Activated CD4-positive, alpha-beta T cell treated with anti-CD3 and anti-CD28 coated beads for 36 hours (primary cell): ENCODE measurements at regions not wholly inside any gene's neighbourhood (a gene's known extent, or its start where the extent isn't known, plus 50 kb on each side); places are given as distances from the start of the nearest gene placed in this dataset.
"Not testable (repeated sequence)": the region's sequence is repeated elsewhere in the genome, so short reads cannot be mapped to it uniquely, and the experiment has no call there.

Experiments
- ATAC-seq: fragments of 200-7000 bp; cut with Tn5 transposase; one replicate; pipeline ENCODE4 v1.10.0; 2021; ENCODE audit warnings: mild to moderate bottlenecking, moderate library complexity
- CTCF ChIA-PET: fragments of 350-600 bp; sonication (Branson Sonifier 250); formaldehyde crosslinking; loops from one replicate; lab custom pipeline; 2021; ENCODE audit warnings: antibody characterized with exemption; lab: Charles Lee
- POLR2A ChIA-PET: fragments of 350-600 bp; sonication (Branson Sonifier 250); formaldehyde crosslinking; loops from one replicate; lab custom pipeline; 2021; ENCODE audit warnings: antibody characterized with exemption, inconsistent platforms; lab: Charles Lee
- DNase-seq: peaks from one replicate; pipeline ENCODE4 v3.0.0-alpha.2; 2020
- H3K27ac Mint-ChIP-seq: one replicate; pipeline ENCODE4 v1.8.0; 2021; ENCODE audit warnings: mixed read lengths
- H3K27me3 Mint-ChIP-seq: one replicate; pipeline ENCODE4 v1.8.0; 2021; ENCODE audit warnings: mixed read lengths
- H3K36me3 Mint-ChIP-seq: one replicate; pipeline ENCODE4 v1.8.0; 2021; ENCODE audit warnings: low read depth, mixed read lengths
- H3K4me1 Mint-ChIP-seq: one replicate; pipeline ENCODE4 v1.8.0; 2021; ENCODE audit warnings: mixed read lengths
- H3K4me3 Mint-ChIP-seq: one replicate; pipeline ENCODE4 v1.8.0; 2021; ENCODE audit warnings: mild to moderate bottlenecking, moderate library complexity, mixed read lengths
- H3K9me3 Mint-ChIP-seq: one replicate; pipeline ENCODE4 v1.8.0; 2021; ENCODE audit warnings: low read depth, mixed read lengths
- intact Hi-C, 2 experiments: fragments of 100-400 bp; cut with DNase I in 1 of 2; cut with micrococcal nuclease in 1 of 2; formaldehyde crosslinking; loops; one replicate each; pipeline versions ENCODE4 v1.14.2 to v1.15.1; 2022 to 2024; cut with DNase I, micrococcal nuclease

GRCh38 chr5:172511952-172512351, 57.6 kb upstream of the SH3PXD2B start:
- intact Hi-C loops, result no loop called here
- H3K27me3 Mint-ChIP-seq, result peaks cover 29% of the 10 kb centered on the region
- peaks cover 9% of the 10 kb centered on the region for H3K9me3 Mint-ChIP-seq
- DNase-seq (no peak), ATAC-seq (no peak)
- no peak overlapping the region for H3K27ac Mint-ChIP-seq
- ChIA-PET CTCF (interaction anchor here (0.6 kb wide), 1 partner anchor 187 kb away, joined by 4 read pairs; no protein-coding TSS in a partner anchor), POLR2A (no interaction called here)
- H3K36me3 Mint-ChIP-seq, result no peaks in the 10 kb centered on the region
- no peak overlapping the region for H3K4me3 Mint-ChIP-seq
- no peaks in the 10 kb centered on the region for H3K4me1 Mint-ChIP-seq

GRCh38 chr5:172509405-172509781, 55.1 kb upstream of the SH3PXD2B start:
- intact Hi-C loops, result no loop called here
- Mint-ChIP-seq H3K9me3 (peaks cover 9% of the 10 kb centered on the region), H3K27ac (no peak overlapping the region), H3K27me3 (peaks cover 20% of the 10 kb centered on the region), H3K4me1 (no peaks in the 10 kb centered on the region), H3K4me3 (no peak overlapping the region), H3K36me3 (no peaks in the 10 kb centered on the region)
- ATAC-seq, result no peak
- no peak for DNase-seq
- ChIA-PET CTCF (no interaction called here), POLR2A (no interaction called here)

GRCh38 chr5:172508471-172509404, 54.4 kb upstream of the SH3PXD2B start:
- H3K27me3 Mint-ChIP-seq, result peaks cover 17% of the 10 kb centered on the region
- no peak for ATAC-seq
- no peak overlapping the region for H3K27ac Mint-ChIP-seq
- CTCF ChIA-PET, result no interaction called here
- DNase-seq, result no peak
- H3K4me3 Mint-ChIP-seq, result no peak overlapping the region
- intact Hi-C loops, result no loop called here
- H3K4me1 Mint-ChIP-seq, result no peaks in the 10 kb centered on the region
- POLR2A ChIA-PET, result no interaction called here
- peaks cover 9% of the 10 kb centered on the region for H3K9me3 Mint-ChIP-seq
- no peaks in the 10 kb centered on the region for H3K36me3 Mint-ChIP-seq

GRCh38 chr5:172507485-172507884, 53.2 kb upstream of the SH3PXD2B start:
- peaks cover 13% of the 10 kb centered on the region for H3K27me3 Mint-ChIP-seq
- ATAC-seq, H3K27ac Mint-ChIP-seq, H3K4me3 Mint-ChIP-seq, DNase-seq, H3K36me3 Mint-ChIP-seq, POLR2A ChIA-PET, H3K9me3 Mint-ChIP-seq, CTCF ChIA-PET, intact Hi-C loops, H3K4me1 Mint-ChIP-seq: not testable (repeated sequence)

GRCh38 chr5:172506921-172507320, 52.6 kb upstream of the SH3PXD2B start:
- Mint-ChIP-seq H3K4me1 (no peaks in the 10 kb centered on the region), H3K27ac (no peak overlapping the region), H3K36me3 (no peaks in the 10 kb centered on the region), H3K4me3 (no peak overlapping the region), H3K9me3 (peaks cover 2% of the 10 kb centered on the region), H3K27me3 (peaks cover 13% of the 10 kb centered on the region)
- intact Hi-C loops, result no loop called here
- DNase-seq (no peak), ATAC-seq (no peak)
- POLR2A ChIA-PET, result no interaction called here
- CTCF ChIA-PET, result no interaction called here

GRCh38 chr5:172506251-172506650, 51.9 kb upstream of the SH3PXD2B start:
- CTCF ChIA-PET, result no interaction called here
- intact Hi-C loops, result no loop called here

GRCh38 chr5:172505845-172506244, 51.5 kb upstream of the SH3PXD2B start:
- Mint-ChIP-seq H3K9me3 (no peaks in the 10 kb centered on the region), H3K27me3 (peaks cover 13% of the 10 kb centered on the region), H3K27ac (no peak overlapping the region), H3K4me3 (no peak overlapping the region), H3K4me1 (no peaks in the 10 kb centered on the region), H3K36me3 (no peaks in the 10 kb centered on the region)
- POLR2A ChIA-PET, result no interaction called here
- CTCF ChIA-PET, result no interaction called here
- DNase-seq (no peak), ATAC-seq (no peak)
- intact Hi-C loops, result no loop called here

More at GRCh38 chr5:172506251-172506650, 51.9 kb upstream of the SH3PXD2B start:
- Mint-ChIP-seq H3K4me1 (no peaks in the 10 kb centered on the region), H3K9me3 (no peaks in the 10 kb centered on the region), H3K27me3 (peaks cover 13% of the 10 kb centered on the region), H3K27ac (no peak overlapping the region), H3K4me3 (no peak overlapping the region), H3K36me3 (no peaks in the 10 kb centered on the region)
- DNase-seq, result no peak
- no peak for ATAC-seq
- POLR2A ChIA-PET, result no interaction called here

- peaks cover 13% of the 10 kb centered on the region for H3K27me3 Mint-ChIP-seq
- intact Hi-C loops, result no loop called here
- H3K4me1 Mint-ChIP-seq, result no peaks in the 10 kb centered on the region
- no peak overlapping the region for H3K4me3 Mint-ChIP-seq
- ChIA-PET CTCF (no interaction called here), POLR2A (no interaction called here)
- H3K27ac Mint-ChIP-seq, result no peak overlapping the region
- H3K9me3 Mint-ChIP-seq, result no peaks in the 10 kb centered on the region
- DNase-seq (no peak), ATAC-seq (no peak)
- H3K36me3 Mint-ChIP-seq, result no peaks in the 10 kb centered on the region
Measured at GRCh38 chr5:172505403-172505759, 51.1 kb upstream of the SH3PXD2B start.

- POLR2A ChIA-PET, result no interaction called here
- Mint-ChIP-seq H3K4me1 (no peaks in the 10 kb centered on the region), H3K4me3 (no peak overlapping the region), H3K27ac (no peak overlapping the region), H3K36me3 (no peaks in the 10 kb centered on the region), H3K9me3 (no peaks in the 10 kb centered on the region), H3K27me3 (peaks cover 10% of the 10 kb centered on the region)
- ATAC-seq, result no peak
- no peak for DNase-seq
- CTCF ChIA-PET, result no interaction called here
- intact Hi-C loops, result no loop called here
Measured at GRCh38 chr5:172504701-172505402, 50.5 kb upstream of the SH3PXD2B start.

GRCh38 chr5:172503925-172504700, 49.8 kb upstream of the SH3PXD2B start:
- POLR2A ChIA-PET, result no interaction called here
- Mint-ChIP-seq H3K27ac (no peak overlapping the region), H3K4me1 (no peaks in the 10 kb centered on the region), H3K36me3 (no peaks in the 10 kb centered on the region), H3K27me3 (peaks cover 8% of the 10 kb centered on the region), H3K4me3 (no peak overlapping the region), H3K9me3 (no peaks in the 10 kb centered on the region)
- intact Hi-C loops, result no loop called here
- DNase-seq, result no peak
- CTCF ChIA-PET, result no interaction called here
- no peak for ATAC-seq
